ENCODE measurements at regions not wholly inside any gene's neighbourhood (a gene's known extent, or its start where the extent isn't known, plus 50 kb on each side); places are given as distances from the start of the nearest gene placed in this dataset.

GRCh38 chr9:82342046-82342445, 353.5 kb downstream of the SPATA31D1 start:
- H3K4me3 ChIP-seq (ENCODE audit: low read depth, low read length), result no peak overlapping the region
- no peak for TF ChIP-seq CTCF (IDR thresholded peaks at IDR 0.05; ENCODE audit: low read depth, low read length)

- no peak for TF ChIP-seq CTCF (IDR thresholded peaks at IDR 0.05; ENCODE audit: low read depth, low read length)
- no peak overlapping the region for H3K4me3 ChIP-seq (ENCODE audit: low read depth, low read length)
Observed at GRCh38 chr9:82346040-82346439, 357.5 kb downstream of the SPATA31D1 start.

GRCh38 chr9:82353631-82354278, 365.2 kb downstream of the SPATA31D1 start:
- no peak for TF ChIP-seq CTCF (IDR thresholded peaks at IDR 0.05; ENCODE audit: low read depth, low read length)
- no peak overlapping the region for H3K4me3 ChIP-seq (ENCODE audit: low read depth, low read length)

- no peak overlapping the region for H3K4me3 ChIP-seq (ENCODE audit: low read depth, low read length)
- TF ChIP-seq CTCF (IDR thresholded peaks at IDR 0.05; ENCODE audit: low read depth, low read length), result no peak
Observed at GRCh38 chr9:82354279-82354659, 365.7 kb downstream of the SPATA31D1 start.

GRCh38 chr9:82356131-82356530, 367.6 kb downstream of the SPATA31D1 start:
- TF ChIP-seq CTCF (IDR thresholded peaks at IDR 0.05; ENCODE audit: low read depth, low read length), result no peak

GRCh38 chr9:82356871-82357270, 368.3 kb downstream of the SPATA31D1 start:
- TF ChIP-seq CTCF (IDR thresholded peaks at IDR 0.05; ENCODE audit: low read depth, low read length), result no peak

More at GRCh38 chr9:82356131-82356530, 367.6 kb downstream of the SPATA31D1 start:
- no peak overlapping the region for H3K4me3 ChIP-seq (ENCODE audit: low read depth, low read length)

GRCh38 chr9:82363198-82363597, 374.6 kb downstream of the SPATA31D1 start:
- H3K4me3 ChIP-seq (ENCODE audit: low read depth, low read length), result no peak overlapping the region
- no peak for TF ChIP-seq CTCF (IDR thresholded peaks at IDR 0.05; ENCODE audit: low read depth, low read length)

More at GRCh38 chr9:82356871-82357270, 368.3 kb downstream of the SPATA31D1 start:
- no peak overlapping the region for H3K4me3 ChIP-seq (ENCODE audit: low read depth, low read length)

Measured in WI38 (cell line).